Suppressor macrophage treated with lipopolysaccharide for 4 hours (primary cell): ENCODE measurements at regions not wholly inside any gene's neighbourhood (a gene's known extent, or its start where the extent isn't known, plus 50 kb on each side); places are given as distances from the start of the nearest gene placed in this dataset.
A peak's percentile ranks its signal among the peaks of the same experiment; 100 is the strongest.
"Not testable (repeated sequence)": the region's sequence is repeated elsewhere in the genome, so short reads cannot be mapped to it uniquely, and the experiment has no call there.

Source experiments
- DNase-seq: peaks from one replicate; pipeline ENCODE4 v3.0.0-alpha.2; 2020

DNA sequence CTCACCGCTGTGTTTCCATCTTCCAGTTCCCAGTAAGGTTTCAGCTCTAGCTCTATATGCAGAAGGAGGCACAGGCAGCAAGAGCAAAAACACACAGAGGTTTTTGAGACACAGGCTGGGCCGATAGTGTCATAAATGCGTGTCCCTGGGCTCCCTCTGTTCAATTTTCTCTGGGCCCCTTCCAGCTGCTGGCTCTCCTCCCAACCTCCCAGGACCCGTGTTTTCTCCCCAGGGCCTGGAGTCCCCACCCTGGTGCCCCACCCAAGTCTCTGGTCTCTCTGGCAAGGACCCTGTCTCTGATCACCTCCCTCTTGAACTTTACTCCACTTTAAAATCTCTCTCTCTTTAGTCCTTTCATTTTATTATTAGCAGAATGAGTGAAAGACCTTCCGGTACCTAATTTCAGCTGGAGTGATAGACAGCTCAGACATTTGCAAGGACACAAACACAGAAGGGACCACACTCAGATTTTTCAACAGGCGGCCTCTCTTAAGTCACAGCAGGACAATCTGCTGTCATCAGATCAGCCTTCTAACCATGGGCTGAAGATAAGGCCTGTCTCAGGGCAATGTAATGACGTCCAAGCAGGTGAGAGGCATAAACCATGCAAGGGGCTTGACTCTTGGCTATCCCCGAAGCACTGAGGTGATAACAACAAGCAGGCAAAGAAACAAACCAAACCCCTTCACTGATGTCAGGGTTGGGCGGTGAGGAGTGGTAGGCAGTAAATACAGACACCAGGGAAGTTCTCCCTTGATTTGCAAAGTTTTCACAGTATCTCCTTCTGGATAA, 190.0 kb upstream of the IRS2 start:
- DNase-seq: no peak

DNA sequence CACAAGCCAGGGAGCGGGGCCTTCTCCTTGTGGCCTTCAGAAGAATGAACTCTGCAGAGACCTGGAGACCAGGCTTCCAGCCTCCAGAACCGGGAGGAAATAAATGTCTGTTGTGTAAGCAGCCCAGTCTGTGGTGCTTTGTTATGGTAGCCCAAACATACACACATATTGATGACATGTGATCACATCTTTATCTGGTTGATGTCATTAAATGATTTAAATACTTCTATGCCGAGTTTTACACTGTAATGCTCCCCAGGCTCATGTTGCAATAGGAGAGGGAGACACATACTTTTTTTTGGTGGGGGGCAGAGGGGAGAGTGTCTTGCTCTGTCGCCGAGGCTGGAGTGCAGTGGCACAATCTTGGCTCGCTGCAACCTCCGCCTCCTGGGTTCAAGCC, 188.0 kb upstream of the IRS2 start:
- no peak for DNase-seq

DNA sequence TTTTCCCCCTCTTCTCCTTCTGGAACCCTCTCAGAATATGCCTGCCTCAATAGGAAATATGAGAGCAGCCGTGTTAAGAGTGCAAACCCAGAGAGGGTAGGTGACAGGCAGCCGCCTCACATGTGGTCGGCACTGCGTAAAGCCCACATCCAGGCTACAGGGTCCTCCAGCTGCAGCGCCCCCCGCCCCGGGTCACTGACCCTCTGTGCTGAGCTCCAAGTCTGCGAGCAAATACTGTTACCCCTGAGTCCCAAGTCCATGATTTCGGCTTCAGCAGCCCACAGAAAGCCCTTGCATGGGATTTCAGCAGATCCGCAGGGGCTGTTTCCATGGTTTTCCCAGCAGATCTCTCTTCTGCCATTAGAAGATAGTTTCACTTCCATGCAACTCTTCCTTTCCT, 186.9 kb upstream of the IRS2 start:
- no peak for DNase-seq

DNA sequence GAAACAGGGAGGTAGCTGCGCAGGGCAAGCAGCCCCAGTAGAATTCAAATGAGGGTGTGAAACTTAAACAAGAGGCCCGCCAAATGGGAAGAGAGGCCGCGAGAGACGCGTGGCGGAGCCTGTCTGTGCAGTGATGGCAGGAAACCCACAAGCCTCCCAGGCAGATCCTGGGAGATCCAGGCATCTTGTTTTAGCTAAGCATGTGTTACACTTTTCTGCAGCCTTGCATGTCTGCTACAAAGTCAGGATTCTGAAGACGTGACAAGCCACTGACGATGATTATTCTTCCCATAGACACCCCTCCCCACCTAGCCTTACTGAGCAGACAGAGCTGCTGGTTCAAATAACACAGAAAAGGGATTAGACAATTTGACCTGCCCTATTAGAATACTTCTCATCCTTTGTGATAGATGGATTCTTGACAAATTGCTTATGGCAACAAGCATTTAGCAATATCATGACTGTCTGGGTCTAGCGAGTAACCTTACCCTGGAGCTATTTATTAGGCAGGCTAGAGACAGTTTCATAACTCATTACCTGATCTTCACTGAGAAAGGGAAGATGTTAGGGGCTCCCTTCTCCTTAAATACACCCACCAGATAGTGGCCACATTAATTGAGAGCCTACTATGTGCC, 185.2 kb upstream of the IRS2 start:
- DNase-seq: no peak

DNA sequence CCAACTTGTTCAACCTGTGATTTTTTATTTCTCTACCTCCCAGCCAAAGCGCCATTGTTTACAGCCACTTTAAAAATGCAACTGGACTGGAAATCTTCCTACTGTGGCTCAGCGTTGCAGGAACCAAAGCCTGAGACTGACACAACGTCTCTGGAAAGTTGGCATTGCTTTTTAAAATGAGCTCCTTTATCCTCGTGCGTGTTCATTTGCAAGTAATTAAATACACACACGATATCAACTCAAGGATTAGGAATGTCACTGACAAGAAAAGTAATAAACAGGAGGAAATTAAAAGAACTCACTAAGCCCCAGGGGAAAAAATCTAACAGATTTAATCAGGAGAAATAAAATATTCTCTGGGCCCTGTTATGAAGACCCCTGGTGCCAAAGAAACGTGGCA, 184.6 kb upstream of the IRS2 start:
- no peak for DNase-seq

DNA sequence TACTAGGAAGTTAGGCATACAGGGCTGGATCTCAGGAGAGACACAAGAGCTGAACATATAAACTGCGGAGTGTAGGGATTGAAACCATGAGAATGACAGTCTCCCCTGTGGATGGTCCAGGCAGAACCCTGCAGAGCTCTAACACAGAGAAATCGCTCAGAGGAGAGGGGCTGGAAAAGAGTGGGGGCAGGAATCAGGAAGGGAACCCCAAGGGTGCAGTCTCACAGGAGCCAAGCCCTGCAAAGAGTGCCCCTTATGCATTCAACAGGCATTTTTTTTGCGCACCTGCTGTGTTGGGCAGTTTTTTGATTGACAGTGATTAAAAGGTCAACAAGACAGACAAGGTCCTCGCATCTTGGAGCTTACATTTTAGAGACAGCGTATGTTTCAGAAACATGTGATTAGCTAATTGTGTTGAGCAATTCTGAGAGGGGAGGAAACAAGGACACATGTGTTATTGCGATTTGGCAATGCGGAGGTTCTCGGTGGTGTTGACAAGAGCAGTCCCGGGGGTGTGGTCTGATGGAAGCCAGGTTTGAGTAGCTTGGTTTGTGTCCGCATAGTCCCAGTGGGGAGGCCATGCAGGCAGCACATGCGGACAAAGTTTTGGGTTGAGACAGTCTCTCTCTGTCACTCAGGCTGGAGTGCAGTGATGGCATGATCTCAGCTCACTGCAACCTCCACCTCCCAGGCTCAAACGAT, 182.6 kb upstream of the IRS2 start:
- peak; percentile 10 for DNase-seq

DNA sequence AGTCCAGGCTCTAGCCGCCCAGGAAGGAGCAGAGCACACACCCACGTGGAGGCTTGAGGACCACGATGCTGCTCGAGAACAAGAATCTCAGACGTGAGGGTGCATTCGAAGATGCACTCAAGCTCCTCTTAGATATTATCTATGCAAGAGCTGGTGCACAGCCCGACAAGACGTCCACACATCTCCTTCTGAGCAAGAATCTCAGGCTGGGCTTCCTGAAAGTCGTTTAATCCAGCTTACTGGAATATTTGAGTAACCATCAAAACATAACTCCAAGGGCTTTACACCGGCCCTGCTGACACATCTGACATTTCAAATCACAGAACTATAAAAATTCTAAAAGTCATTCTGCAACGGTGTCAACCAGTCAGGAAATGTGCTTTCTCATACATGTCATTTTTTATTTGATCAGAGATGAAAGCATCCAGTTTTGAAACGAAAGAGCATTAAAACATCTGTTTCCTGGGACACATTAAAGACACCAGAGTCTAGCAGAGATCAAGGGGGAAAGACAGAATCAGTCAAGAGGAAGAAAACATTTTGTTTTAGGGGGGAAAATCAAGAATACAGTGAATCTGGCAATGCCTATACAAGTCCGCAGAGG, 177.7 kb upstream of the IRS2 start:
- DNase-seq: no peak

DNA sequence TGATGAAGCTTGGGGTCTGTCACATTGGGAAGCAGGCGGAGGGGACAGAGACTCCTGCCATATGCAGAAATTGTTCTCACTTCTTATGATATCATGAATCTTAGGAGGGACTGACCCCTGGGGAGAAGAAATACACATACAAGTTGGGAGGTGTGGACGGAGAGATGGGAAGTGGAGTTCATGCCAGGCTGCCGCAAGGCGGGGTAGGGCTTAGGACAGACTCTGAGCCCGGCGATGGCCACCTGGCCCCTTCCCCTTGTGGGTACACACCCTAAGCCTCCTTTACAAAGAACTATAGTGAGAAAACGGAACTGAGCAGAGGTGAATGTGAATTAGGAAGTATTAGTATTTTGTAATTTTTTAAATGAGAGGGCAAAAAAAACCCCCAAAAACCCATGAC, 177.0 kb upstream of the IRS2 start:
- DNase-seq: no peak

DNA sequence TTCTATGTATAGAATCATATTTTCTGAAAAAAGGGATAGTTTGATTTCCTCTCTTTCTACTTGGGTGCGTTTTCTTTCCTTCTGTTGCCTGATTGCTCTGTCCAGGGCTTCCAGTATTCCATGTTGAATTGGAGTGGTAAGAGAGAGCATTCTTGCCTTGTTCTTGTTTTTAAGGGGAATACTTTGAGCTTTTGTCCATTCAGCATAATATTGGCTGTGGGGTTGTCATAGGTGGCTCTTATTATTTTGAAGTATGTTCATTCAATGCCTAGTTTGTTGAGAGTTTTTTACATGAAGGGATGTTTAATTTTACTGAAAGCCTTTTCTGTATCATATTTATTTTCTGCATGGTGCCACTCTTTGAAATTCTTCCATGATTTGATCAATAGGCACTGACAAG, 173.5 kb upstream of the IRS2 start:
- DNase-seq: no peak

DNA sequence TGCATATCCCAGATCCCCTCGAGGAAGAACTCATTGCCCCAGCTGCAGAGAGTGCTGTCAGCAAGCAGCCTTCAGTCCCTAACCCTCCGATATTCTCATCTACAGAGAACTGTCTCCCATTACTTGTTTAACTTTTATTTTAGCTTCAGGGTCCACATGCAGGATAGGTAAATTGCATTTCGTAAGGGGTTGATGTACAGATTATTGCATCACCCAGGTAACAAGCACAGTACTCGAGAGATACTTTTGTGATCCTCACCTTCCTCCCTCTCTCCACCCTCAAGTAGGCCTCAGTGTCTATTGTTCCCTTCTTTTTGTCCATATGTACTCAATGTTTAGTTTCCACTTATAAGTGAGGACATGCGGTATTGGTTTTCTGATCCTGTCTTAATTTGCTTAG, 171.5 kb upstream of the IRS2 start:
- DNase-seq: no peak

DNA sequence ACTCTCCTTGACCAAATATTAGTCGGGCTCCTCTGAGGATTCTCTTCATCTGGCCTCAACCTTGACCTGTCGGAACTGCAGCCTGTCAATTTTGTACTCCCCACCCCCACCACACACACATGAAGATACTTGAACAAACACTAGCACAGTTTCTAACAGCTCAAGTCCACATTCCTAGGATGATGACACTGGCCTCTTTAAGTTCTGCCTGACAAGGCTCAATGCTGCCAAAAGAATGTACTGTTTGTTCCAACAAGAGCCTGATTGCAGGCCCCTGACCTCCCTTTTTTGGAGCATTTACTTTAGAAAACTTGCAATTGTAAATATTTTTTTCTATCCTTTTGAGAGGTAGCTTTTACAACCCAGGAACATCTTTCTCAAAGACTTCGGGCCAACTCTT, 169.2 kb upstream of the IRS2 start:
- no peak for DNase-seq

DNA sequence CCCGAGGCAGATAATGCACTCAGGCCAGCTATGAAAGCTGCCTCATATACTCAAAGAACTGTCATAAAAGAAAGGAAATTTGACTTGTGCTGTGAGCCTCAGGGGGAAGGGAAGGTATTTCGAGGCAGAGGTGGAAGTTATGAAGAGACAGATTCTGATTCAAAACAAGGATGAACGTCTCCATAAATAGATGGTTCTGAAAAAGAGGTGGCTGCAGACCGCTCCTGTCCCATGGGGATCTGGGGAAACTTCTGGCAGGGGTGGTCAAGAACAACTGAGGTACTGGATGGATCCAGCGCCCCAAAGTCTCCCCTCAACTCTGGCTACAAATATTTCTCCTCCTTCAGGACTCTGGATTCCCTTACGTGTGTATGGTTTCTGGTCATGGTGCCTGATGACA, 168.1 kb upstream of the IRS2 start:
- DNase-seq: no peak

DNA sequence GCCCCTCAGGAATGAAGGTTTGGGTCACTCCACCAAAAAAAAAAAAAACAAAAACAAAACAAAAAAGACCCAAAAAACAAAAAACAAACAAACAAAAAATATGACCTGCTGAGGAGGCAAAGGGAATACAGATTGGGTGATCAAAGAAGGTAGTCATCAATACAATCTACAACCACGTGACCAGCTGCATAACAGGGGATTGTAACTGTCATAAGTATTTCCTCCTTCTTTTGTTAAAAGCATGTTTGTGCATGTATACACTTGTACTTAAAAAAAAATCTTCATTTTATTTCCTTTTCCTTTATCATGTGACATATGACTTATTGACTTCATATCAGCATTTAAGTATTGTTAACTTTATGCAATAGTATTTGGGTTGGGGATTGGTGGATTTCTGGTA, 165.1 kb upstream of the IRS2 start:
- no peak for DNase-seq

DNA sequence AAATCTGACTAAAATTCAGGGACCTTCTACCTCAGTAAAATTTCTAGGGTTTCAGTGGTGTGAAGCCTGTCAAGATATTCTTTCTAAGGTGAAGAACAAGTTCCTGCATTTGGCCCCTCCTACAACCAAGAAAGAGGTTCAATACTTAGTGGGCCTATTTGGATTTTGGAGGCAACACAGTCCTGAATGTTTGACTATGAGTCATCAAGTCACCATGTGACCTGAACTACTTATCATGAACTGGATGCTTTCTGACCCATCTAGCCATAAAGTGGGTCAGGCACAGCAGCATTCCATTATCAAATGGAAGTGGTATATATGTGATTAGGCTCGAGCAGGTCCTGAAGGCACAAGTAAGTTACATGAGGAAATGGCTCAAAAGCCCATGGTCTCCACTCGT, 163.0 kb upstream of the IRS2 start:
- DNase-seq: no peak

DNA sequence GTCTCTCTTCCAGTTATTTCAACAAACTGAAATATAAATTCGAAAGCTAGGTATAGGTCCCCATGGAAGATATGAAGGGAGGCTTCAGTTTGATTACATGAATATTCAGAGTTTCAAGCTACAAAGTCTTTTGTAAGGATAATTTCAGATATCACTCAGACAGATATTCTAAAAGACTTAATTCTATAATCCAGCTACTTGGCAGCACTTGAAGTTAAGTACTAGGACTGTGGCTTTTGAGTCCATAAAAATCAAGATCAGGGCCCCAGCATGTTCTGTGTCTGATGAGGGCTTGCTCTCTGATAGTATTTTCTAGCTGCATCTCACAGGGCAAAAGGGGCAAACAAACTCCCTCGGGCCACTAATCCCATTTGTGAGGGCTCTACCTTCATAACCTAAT, 160.6 kb upstream of the IRS2 start:
- DNase-seq: no peak

DNA sequence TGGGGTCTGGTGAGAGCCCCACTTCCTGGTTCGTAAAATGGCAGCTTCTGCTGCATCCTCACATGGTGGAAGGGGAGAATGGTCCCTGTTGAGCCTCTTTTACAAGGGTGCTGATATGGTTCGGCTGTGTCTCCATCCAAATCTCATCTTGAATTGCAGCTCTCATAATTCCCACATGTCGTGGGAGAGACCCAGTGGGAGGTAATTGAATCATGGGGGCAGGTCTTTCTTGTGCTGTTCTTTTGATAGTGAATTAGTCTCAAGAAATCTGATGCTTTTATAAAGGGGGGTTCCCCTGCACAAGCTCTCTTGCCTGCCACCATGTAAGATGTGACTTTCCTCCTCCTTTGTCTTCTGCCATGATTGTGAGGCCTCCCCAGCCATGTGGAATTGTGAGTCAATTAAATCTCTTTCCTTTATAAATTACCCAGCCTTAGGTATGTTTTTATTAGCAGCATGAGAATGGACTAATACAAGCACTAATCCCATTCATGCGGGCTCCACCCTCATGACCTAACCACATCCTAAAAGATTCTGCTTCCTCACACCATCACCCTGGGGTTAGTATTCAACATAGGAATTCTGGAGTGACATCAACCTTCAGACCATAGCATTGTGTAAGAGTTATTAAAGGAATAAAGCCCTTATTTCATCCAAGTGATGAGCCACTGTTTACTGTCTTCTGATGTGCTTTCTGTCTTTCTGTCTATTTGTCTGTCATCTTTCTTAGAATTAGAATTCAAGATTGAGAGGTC, 159.0 kb upstream of the IRS2 start:
- no peak for DNase-seq

DNA sequence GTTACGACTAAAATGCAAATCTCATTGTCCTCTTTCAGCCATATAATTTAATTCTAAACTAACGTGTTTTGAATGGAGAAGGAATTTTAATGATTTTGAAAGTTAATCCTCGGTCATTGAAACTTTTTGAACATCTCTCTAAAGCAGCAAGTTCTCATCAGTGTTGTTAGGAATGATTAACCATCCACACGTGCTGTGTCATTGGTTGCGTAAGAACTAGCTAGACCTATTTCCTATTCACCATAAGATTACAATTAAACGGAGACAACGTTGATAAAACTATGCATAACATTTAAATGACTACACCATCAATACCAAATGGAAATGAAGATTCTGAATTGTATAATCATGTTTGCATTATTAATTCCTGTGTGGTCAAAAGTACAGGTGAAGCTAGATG, 155.6 kb upstream of the IRS2 start:
- DNase-seq: no peak

DNA sequence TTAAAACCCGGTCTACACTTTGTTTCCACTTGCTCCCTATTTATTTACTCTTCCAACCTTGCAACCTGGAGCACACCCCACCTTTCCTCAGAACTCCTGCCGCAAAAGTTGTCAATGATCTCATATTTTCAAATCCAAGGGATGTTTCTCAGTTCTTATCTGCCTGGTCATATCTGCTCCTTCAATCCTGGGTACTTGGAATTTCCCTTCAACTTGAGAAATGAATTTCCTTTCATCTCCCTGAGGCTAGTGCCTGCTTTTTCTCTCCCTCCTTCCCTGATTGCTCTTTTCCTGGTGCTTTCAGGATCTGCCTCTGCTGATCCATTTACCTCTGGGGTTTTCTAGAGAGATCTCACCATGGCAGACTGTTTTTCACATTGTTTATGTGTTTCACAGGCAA, 154.8 kb upstream of the IRS2 start:
- no peak for DNase-seq

DNA sequence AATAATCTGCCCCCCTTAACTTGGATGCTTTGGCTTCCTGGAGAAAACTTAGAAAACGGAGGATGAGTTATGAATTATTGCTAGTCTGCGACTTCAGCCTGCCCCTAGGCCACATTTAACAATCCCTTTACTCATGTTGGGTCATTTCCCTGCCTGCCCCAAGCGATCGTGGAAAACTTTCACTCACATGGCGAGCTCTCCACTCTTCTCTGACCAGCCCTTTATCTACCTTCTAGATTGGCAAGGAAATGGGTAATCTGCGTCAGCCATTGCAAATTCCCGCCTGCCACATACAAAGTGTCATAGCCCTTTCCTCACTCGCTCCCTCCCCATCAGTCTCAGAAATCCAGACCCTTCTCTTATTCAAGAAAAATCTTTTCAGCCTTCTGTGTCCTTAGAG, 154.3 kb upstream of the IRS2 start:
- no peak for DNase-seq

DNA sequence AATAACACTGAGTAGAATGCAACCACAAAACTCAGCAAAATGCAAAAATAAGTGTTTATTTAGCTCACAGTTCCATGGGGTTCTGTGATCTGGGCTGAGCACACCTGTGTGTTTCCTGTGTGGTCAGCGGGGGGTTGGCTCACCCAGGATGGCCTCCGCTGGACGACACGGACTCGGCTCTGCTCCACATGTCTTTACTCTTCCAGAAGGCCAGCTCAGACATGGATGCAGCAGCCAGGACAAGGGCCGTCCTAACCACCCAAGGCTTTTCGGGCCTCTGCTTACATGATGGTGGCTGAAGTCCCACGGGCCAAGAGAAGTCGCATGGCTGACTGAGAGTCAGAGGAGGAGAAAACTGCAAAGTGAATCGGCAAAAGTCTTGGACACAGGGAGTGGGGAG, 153.5 kb upstream of the IRS2 start:
- DNase-seq: no peak

DNA sequence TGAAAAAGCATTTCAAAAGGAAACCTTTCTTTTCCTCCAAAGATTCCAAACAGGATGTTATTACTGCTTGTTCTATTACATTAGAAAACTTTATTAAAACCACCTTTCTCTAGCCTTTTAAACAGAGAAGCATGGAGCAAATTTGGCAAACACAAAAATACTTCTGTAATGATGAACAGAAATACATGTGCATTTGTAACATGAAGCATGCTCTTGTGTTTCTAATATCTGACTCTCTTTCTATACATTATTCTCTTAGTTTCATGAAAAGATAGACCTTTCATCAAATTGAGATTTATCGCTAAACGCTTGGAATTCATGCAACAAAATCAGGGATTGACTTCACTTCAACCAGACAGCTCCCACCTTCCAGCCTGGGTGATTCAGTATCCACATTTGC, 152.8 kb upstream of the IRS2 start:
- no peak for DNase-seq

DNA sequence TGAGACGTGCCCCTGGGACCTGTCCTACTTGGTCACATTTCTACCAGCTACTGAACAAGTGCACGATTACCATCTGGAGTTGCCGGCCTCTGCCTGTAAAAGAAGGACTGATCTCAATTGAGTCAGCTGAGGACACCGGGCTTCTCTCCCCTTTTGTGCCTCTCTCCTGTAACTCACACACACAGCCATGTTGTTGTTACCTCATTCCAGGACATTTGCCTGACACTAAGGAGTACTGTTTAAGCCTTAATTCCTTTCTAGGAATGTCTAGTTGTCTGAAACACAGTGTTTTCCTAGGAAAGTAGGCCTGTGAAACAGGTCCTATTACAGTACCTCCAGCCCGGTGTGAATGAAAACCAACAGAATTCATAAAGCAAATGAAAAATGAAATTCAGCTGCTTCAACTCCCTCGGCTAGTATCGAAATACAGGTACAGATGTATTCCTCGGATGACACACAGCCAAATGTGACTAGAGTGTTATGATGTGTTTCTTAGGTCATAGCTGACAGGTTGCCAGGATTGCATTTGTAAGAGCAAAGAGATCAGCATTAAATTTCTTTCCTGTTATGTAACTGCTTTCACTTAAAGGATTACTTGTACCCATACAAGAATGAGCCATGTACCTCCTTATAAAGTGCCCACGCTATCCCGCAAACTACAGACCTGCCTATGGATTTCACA, 152.0 kb upstream of the IRS2 start:
- no peak for DNase-seq

DNA sequence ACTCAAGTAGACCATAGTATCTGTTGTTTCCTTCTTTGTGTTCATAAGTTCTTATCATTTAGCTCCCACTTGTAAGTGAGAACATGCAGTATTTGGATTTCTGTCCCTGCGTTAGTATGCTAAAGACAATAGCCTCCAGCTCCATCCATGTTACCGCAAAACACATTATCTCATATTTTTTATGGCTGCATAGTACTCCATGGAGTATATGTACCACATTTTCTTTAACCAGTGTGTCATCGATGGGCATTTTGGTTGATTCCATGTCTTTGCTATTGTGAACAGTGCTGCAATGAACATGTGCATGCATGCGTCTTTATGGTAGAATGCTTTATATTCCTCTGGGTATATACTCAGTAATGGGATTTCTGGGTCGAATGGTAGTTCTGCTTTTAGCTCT, 148.1 kb upstream of the IRS2 start:
- DNase-seq: not testable (repeated sequence)
